ENCODE measurements at regions not wholly inside any gene's neighbourhood (a gene's known extent, or its start where the extent isn't known, plus 50 kb on each side); places are given as distances from the start of the nearest gene placed in this dataset.
A peak's percentile ranks its signal among the peaks of the same experiment; 100 is the strongest.

GRCh38 chr1:96538111-96538641 is 183.4 kb upstream of the PTBP2 start:
- H3K4me3 ChIP-seq (ENCODE audit: low read length), result no peak overlapping the region
- no peak for DNase-seq (ENCODE audit: low read depth)
- no peak for TF ChIP-seq CTCF (conservative IDR thresholded peaks at IDR 0.05; ENCODE audit: low read depth, low read length)

- DNase-seq (ENCODE audit: low read depth), result peak; percentile 36
- no peak for TF ChIP-seq CTCF (conservative IDR thresholded peaks at IDR 0.05; ENCODE audit: low read depth, low read length)
These were observed 182.7 kb upstream of the PTBP2 start for GRCh38 chr1:96538883-96539282.

GRCh38 chr1:96541491-96541890 is 180.1 kb upstream of the PTBP2 start:
- no peak overlapping the region for H3K4me3 ChIP-seq (ENCODE audit: low read length)
- no peak for DNase-seq (ENCODE audit: low read depth)
- no peak for TF ChIP-seq CTCF (conservative IDR thresholded peaks at IDR 0.05; ENCODE audit: low read depth, low read length)

More at GRCh38 chr1:96538883-96539282, 182.7 kb upstream of the PTBP2 start:
- H3K4me3 ChIP-seq (ENCODE audit: low read length), result no peak overlapping the region

- H3K4me3 ChIP-seq (ENCODE audit: low read length), result no peak overlapping the region
- no peak for DNase-seq (ENCODE audit: low read depth)
- no peak for TF ChIP-seq CTCF (conservative IDR thresholded peaks at IDR 0.05; ENCODE audit: low read depth, low read length)
These were observed 177.3 kb upstream of the PTBP2 start for GRCh38 chr1:96544051-96544830.

GRCh38 chr1:96544831-96545221 is 176.8 kb upstream of the PTBP2 start:
- H3K4me3 ChIP-seq (ENCODE audit: low read length), result no peak overlapping the region
- no peak for TF ChIP-seq CTCF (conservative IDR thresholded peaks at IDR 0.05; ENCODE audit: low read depth, low read length)
- no peak for DNase-seq (ENCODE audit: low read depth)

- no peak for DNase-seq (ENCODE audit: low read depth)
- no peak for TF ChIP-seq CTCF (conservative IDR thresholded peaks at IDR 0.05; ENCODE audit: low read depth, low read length)
- no peak overlapping the region for H3K4me3 ChIP-seq (ENCODE audit: low read length)
These were observed 175.5 kb upstream of the PTBP2 start for GRCh38 chr1:96545935-96546656.
